ENCODE measurements at regions not wholly inside any gene's neighbourhood (a gene's known extent, or its start where the extent isn't known, plus 50 kb on each side); places are given as distances from the start of the nearest gene placed in this dataset.

- Histone ChIP-seq H3K9me3 (ENCODE audit: control insufficient read depth, insufficient read depth, low read depth, low read length) (no peaks in the 10 kb centered on the region), H3K27me3 (ENCODE audit: control insufficient read depth, insufficient read depth, low read length) (peaks cover 24% of the 10 kb centered on the region), H3K9ac (ENCODE audit: insufficient read depth, low read length) (no peak overlapping the region), H3K79me2 (ENCODE audit: control insufficient read depth, insufficient read depth, low read length) (no peaks in the 10 kb centered on the region), H2AFZ (ENCODE audit: low read length) (no peak overlapping the region), H3K36me3 (ENCODE audit: control insufficient read depth, insufficient read depth, low read length) (no peaks in the 10 kb centered on the region), H3K27ac (ENCODE audit: insufficient read depth, low read length) (no peak overlapping the region), H4K20me1 (ENCODE audit: control insufficient read depth, extremely low read depth, insufficient read depth, low read length) (no peaks in the 10 kb centered on the region), H3K4me2 (ENCODE audit: extremely low read depth, insufficient read depth, low read length) (no peak overlapping the region), H3K4me1 (ENCODE audit: control insufficient read depth, extremely low read depth, insufficient read depth, low read length) (no peaks in the 10 kb centered on the region), H3K4me3 (replicated peaks in 1 of 4; ENCODE audit: control extremely low read depth in 1 of 4, insufficient read depth in 1 of 4, low read depth in 3 of 4, low read length in 4 of 4) (no peak overlapping the region)
- TF ChIP-seq CTCF (conservative IDR thresholded peaks at IDR 0.05 in 1 of 2, IDR thresholded peaks at IDR 0.05 in 1 of 2; ENCODE audit: low read depth in 1 of 2, low read length in 2 of 2) (no peak), EZH2 (IDR thresholded peaks at IDR 0.05; ENCODE audit: low read length, missing control alignments) (no peak)
- DNase-seq (ENCODE audit: low read depth in 2 of 2) = no peak
Measured at GRCh38 chr2:105490956-105491355, 92.1 kb upstream of the FHL2 start.

GRCh38 chr2:105490204-105490603 is 91.4 kb upstream of the FHL2 start:
- no peak for DNase-seq (ENCODE audit: low read depth in 2 of 2)
- H3K36me3 ChIP-seq (ENCODE audit: control insufficient read depth, insufficient read depth, low read length) = no peaks in the 10 kb centered on the region
- no peaks in the 10 kb centered on the region for H3K4me1 ChIP-seq (ENCODE audit: control insufficient read depth, extremely low read depth, insufficient read depth, low read length)
- no peaks in the 10 kb centered on the region for H4K20me1 ChIP-seq (ENCODE audit: control insufficient read depth, extremely low read depth, insufficient read depth, low read length)
- H3K27me3 ChIP-seq (ENCODE audit: control insufficient read depth, insufficient read depth, low read length) = peaks cover 22% of the 10 kb centered on the region
- TF ChIP-seq CTCF (conservative IDR thresholded peaks at IDR 0.05 in 1 of 2, IDR thresholded peaks at IDR 0.05 in 1 of 2; ENCODE audit: low read depth in 1 of 2, low read length in 2 of 2) = no peak
- TF ChIP-seq EZH2 (IDR thresholded peaks at IDR 0.05; ENCODE audit: low read length, missing control alignments) = no peak
- H3K79me2 ChIP-seq (ENCODE audit: control insufficient read depth, insufficient read depth, low read length) = no peaks in the 10 kb centered on the region
- H3K9me3 ChIP-seq (ENCODE audit: control insufficient read depth, insufficient read depth, low read depth, low read length) = no peaks in the 10 kb centered on the region
- no peak overlapping the region for H3K4me2 ChIP-seq (ENCODE audit: extremely low read depth, insufficient read depth, low read length)
- no peak overlapping the region for H3K4me3 ChIP-seq (replicated peaks in 1 of 4; ENCODE audit: control extremely low read depth in 1 of 4, insufficient read depth in 1 of 4, low read depth in 3 of 4, low read length in 4 of 4)
- H2AFZ ChIP-seq (ENCODE audit: low read length) = no peak overlapping the region
- no peak overlapping the region for H3K27ac ChIP-seq (ENCODE audit: insufficient read depth, low read length)
- no peak overlapping the region for H3K9ac ChIP-seq (ENCODE audit: insufficient read depth, low read length)

GRCh38 chr2:105489168-105489878 is 90.5 kb upstream of the FHL2 start:
- H3K4me1 ChIP-seq (ENCODE audit: control insufficient read depth, extremely low read depth, insufficient read depth, low read length) = no peaks in the 10 kb centered on the region
- no peak overlapping the region for H2AFZ ChIP-seq (ENCODE audit: low read length)
- H3K27me3 ChIP-seq (ENCODE audit: control insufficient read depth, insufficient read depth, low read length) = peaks cover 18% of the 10 kb centered on the region
- H3K79me2 ChIP-seq (ENCODE audit: control insufficient read depth, insufficient read depth, low read length) = no peaks in the 10 kb centered on the region
- no peaks in the 10 kb centered on the region for H4K20me1 ChIP-seq (ENCODE audit: control insufficient read depth, extremely low read depth, insufficient read depth, low read length)
- H3K36me3 ChIP-seq (ENCODE audit: control insufficient read depth, insufficient read depth, low read length) = no peaks in the 10 kb centered on the region
- H3K9ac ChIP-seq (ENCODE audit: insufficient read depth, low read length) = no peak overlapping the region
- no peak for DNase-seq (ENCODE audit: low read depth in 2 of 2)
- no peak for TF ChIP-seq CTCF (conservative IDR thresholded peaks at IDR 0.05 in 1 of 2, IDR thresholded peaks at IDR 0.05 in 1 of 2; ENCODE audit: low read depth in 1 of 2, low read length in 2 of 2)
- no peak for TF ChIP-seq EZH2 (IDR thresholded peaks at IDR 0.05; ENCODE audit: low read length, missing control alignments)
- H3K4me2 ChIP-seq (ENCODE audit: extremely low read depth, insufficient read depth, low read length) = no peak overlapping the region
- H3K9me3 ChIP-seq (ENCODE audit: control insufficient read depth, insufficient read depth, low read depth, low read length) = no peaks in the 10 kb centered on the region
- H3K27ac ChIP-seq (ENCODE audit: insufficient read depth, low read length) = no peak overlapping the region
- H3K4me3 ChIP-seq (replicated peaks in 1 of 4; ENCODE audit: control extremely low read depth in 1 of 4, insufficient read depth in 1 of 4, low read depth in 3 of 4, low read length in 4 of 4) = no peak overlapping the region
